Adrenal gland (tissue), 9 donors: ENCODE measurements at regions not wholly inside any gene's neighbourhood (a gene's known extent, or its start where the extent isn't known, plus 50 kb on each side); places are given as distances from the start of the nearest gene placed in this dataset.
A peak's percentile ranks its signal among the peaks of the same experiment; 100 is the strongest.
"Not testable (repeated sequence)": the region's sequence is repeated elsewhere in the genome, so short reads cannot be mapped to it uniquely, and the experiment has no call there.

Experiments
- DNase-seq, 7 donors: peaks; one replicate each; pipeline ENCODE4 v3.0.0-alpha.2; 2019 to 2020
- H3K27ac ChIP-seq, 5 donors: fragments of 200-600 bp; sonication (generic) in 4 of 5; 1 replicate in 3 of 5; 2 replicates in 2 of 5; pipeline versions ENCODE4 v1.5.1 to v1.8.0; 2016 to 2020; ENCODE audit warnings: mild to moderate bottlenecking in 1 of 5
- H3K27me3 ChIP-seq: fragments of 200-600 bp; 2 replicates; pipeline ENCODE4 v1.8.0; 2021
- H3K36me3 ChIP-seq, 2 donors: fragments of 200-600 bp; replicated peaks in 1 of 2; 1 replicate in 1 of 2; 2 replicates in 1 of 2; pipeline versions ENCODE4 v1.5.1 to v1.8.0; 2018 to 2022
- H3K4me1 ChIP-seq, 2 donors: fragments of 200-600 bp; replicated peaks in 1 of 2; 1 replicate in 1 of 2; 2 replicates in 1 of 2; pipeline versions ENCODE4 v1.5.1 to v1.8.0; 2018 to 2021
- H3K4me3 ChIP-seq, 4 donors: fragments of 200-600 bp; sonication (generic) in 3 of 4; one replicate each; pipeline ENCODE4 v1.5.1; 2016 to 2018
- H3K9me3 ChIP-seq, 3 donors: fragments of 200-600 bp; sonication (generic) in 1 of 3; replicated peaks in 1 of 3; 1 replicate in 2 of 3; 2 replicates in 1 of 3; pipeline versions ENCODE4 v1.5.1 to v1.8.0; 2016 to 2021
- CTCF ChIP-seq, 6 experiments: fragments of 450-650 bp in 4 of 6; fragments of 200-600 bp in 2 of 6; sonication (generic) in 1 of 6; IDR thresholded peaks; 1 replicate in 5 of 6; 2 replicates in 1 of 6; pipeline versions ENCODE4 v1.5.1 to v1.8.0; 2016 to 2021; ENCODE audit warnings: antibody characterized with exemption in 6 of 6, mild to moderate bottlenecking in 2 of 6, moderate library complexity in 1 of 6
- POLR2A ChIP-seq, 2 donors: fragments of 450-650 bp; IDR thresholded peaks; one replicate each; pipeline ENCODE4 v1.6.1; 2017; ENCODE audit warnings: antibody characterized with exemption in 2 of 2, mild to moderate bottlenecking in 2 of 2, moderate library complexity in 1 of 2
- WGBS, 4 donors: extraction: QIAGEN DNeasy Blood & Tissue Kit in 2 of 4; methylation state at CpG; one replicate each; pipeline versions ENCODE4 v1.1.5 to v1.1.7; 2013 to 2017; 5-methylcytosine and 5-hydroxymethylcytosine counted together
- intact Hi-C, 2 donors: fragments of 100-400 bp; cut with DNase I; formaldehyde crosslinking; loops; one replicate each; pipeline versions ENCODE4 v1.14.1 to v1.15.0; 2022 to 2023
- donor health status: healthy with polysubstance abuse.
- donor health status: Bipolar disorder and iron deficiency.
- donor health status: DM: yes; HTN: yes; CAD: no.
- donor health status: DM: no; HTN: no; CAD: no.
- donor health status: DM: no; HTN: no; CAD: no.

DNA sequence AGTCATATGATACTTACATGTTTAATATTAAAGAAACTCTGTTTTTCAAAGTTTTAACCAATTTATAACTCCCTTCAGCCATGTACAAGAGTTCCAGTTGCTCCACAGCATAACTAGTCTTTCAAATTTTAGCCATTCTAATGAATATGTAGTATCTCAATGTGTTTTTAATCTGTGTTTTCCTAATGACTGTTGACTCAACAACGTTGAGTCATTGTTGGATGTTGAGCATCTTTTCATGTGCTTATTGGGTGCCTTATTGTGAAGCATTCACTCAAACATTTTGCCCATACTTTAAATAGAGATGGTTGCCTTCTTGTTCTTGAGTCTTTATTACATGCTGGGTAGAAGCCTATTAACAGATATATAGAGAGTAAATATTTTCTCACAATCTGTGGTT is 240.2 kb upstream of the LYPLAL1 start:
- no peak for TF ChIP-seq POLR2A (IDR thresholded peaks at IDR 0.05)
- no peak for TF ChIP-seq CTCF (IDR thresholded peaks at IDR 0.05)
- intact Hi-C loops = no loop called here
- H3K27me3 ChIP-seq = no peaks in the 10 kb centered on the region
- no peak overlapping the region for H3K27ac ChIP-seq
- H3K4me1 ChIP-seq = no peaks in the 10 kb centered on the region
- H3K36me3 ChIP-seq = no peaks in the 10 kb centered on the region
- WGBS, 4 donors = 28 to 44% (median 39%) methylated on average over 1 of the region's 1 CpG
- DNase-seq = no peak
- H3K9me3 ChIP-seq = no peaks in the 10 kb centered on the region
- no peak overlapping the region for H3K4me3 ChIP-seq

- H3K9me3 ChIP-seq, DNase-seq, H3K4me3 ChIP-seq, H3K27me3 ChIP-seq, H3K27ac ChIP-seq, H3K36me3 ChIP-seq, intact Hi-C loops, H3K4me1 ChIP-seq: not testable (repeated sequence)
- WGBS, 4 donors = 78 to 92% (median 84%) methylated on average over 2 of the region's 2 CpGs
These were observed 238.3 kb upstream of the LYPLAL1 start for GRCh38 chr1:218935408-218935807.

DNA sequence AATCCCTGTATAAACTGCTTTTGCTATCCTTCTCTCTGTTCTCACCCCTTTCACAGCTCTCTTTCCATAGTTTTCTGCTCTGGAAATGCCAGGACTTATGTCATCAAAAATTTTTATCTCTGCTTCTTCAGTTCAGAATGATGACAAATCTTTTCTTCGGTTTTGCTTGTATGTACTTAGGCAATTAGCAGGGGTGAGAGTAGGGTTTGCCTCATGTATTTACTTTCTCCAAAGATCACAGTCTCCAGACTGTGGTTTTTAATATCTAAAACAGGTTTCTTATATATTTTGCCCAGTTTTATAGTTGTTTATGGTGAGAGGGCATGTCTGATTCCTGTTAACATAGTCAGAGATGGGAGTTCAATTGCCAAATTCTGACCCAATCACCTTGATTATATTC is 235.4 kb upstream of the LYPLAL1 start:
- no peaks in the 10 kb centered on the region for H3K36me3 ChIP-seq
- H3K27me3 ChIP-seq = no peaks in the 10 kb centered on the region
- intact Hi-C loops = no loop called here
- no peak overlapping the region for H3K27ac ChIP-seq
- 0% methylated on average over 1 of the region's 1 CpG for WGBS, 4 donors
- H3K9me3 ChIP-seq = no peaks in the 10 kb centered on the region
- H3K4me3 ChIP-seq = no peak overlapping the region
- H3K4me1 ChIP-seq = no peaks in the 10 kb centered on the region
- DNase-seq = no peak
- no peak for TF ChIP-seq POLR2A (IDR thresholded peaks at IDR 0.05)
- no peak for TF ChIP-seq CTCF (IDR thresholded peaks at IDR 0.05)

GRCh38 chr1:218939095-218939494 is 234.6 kb upstream of the LYPLAL1 start:
- H3K9me3 ChIP-seq = no peaks in the 10 kb centered on the region
- no peak overlapping the region for H3K4me3 ChIP-seq
- intact Hi-C loops = no loop called here
- H3K27ac ChIP-seq = no peak overlapping the region
- H3K4me1 ChIP-seq = no peaks in the 10 kb centered on the region
- no peak for DNase-seq
- WGBS, 4 donors = 51 to 69% (median 57%) methylated on average over 3 of the region's 3 CpGs
- no peaks in the 10 kb centered on the region for H3K27me3 ChIP-seq
- TF ChIP-seq CTCF (IDR thresholded peaks at IDR 0.05) (no peak), POLR2A (IDR thresholded peaks at IDR 0.05) (no peak)
- H3K36me3 ChIP-seq = no peaks in the 10 kb centered on the region

DNA sequence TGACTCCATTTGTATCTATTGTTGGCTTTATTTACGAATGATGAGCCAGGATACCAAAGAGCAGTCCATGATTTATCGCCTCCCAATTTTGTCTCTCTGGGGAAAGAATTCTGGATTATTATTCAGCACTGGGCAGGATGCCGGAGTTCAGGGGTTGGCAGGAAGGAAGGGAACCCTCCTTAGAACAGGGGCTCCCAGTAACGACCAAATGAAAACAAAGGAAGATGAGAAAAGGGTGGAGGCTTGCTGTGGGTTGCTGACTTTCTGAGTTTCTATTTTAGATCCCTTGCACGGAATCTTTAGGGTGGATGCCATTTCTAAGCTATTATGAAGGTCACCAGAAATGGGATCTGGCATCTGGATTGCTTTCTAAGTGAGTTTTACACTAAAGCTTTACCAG is 231.2 kb upstream of the LYPLAL1 start:
- no peaks in the 10 kb centered on the region for H3K27me3 ChIP-seq
- H3K36me3 ChIP-seq = no peaks in the 10 kb centered on the region
- H3K4me3 ChIP-seq = no peak overlapping the region
- H3K9me3 ChIP-seq = no peaks in the 10 kb centered on the region
- H3K4me1 ChIP-seq = no peaks in the 10 kb centered on the region
- no peak overlapping the region for H3K27ac ChIP-seq
- TF ChIP-seq CTCF (IDR thresholded peaks at IDR 0.05) (no peak), POLR2A (IDR thresholded peaks at IDR 0.05) (no peak)
- WGBS, 4 donors = 24 to 47% (median 39%) methylated on average over 5 of the region's 5 CpGs
- DNase-seq = peak in 6 of 7 donors; percentile 16 to 54 (median 23)
- intact Hi-C loops = no loop called here
